GM12891 (cell line): ENCODE measurements at regions not wholly inside any gene's neighbourhood (a gene's known extent, or its start where the extent isn't known, plus 50 kb on each side); places are given as distances from the start of the nearest gene placed in this dataset.

Experiments
- PAX5 ChIP-seq: IDR thresholded peaks from 2 replicates; pipeline ENCODE4 v1.6.1; 2011; ENCODE audit warnings: low read length, moderate library complexity, mild to moderate bottlenecking; ENCODE audit not compliant: insufficient read depth, severe bottlenecking
- POLR2A ChIP-seq: IDR thresholded peaks from 2 replicates; pipeline ENCODE4 v1.6.1; 2011; ENCODE audit warnings: low read depth, low read length, control low read depth
- POLR2AphosphoS5 ChIP-seq: IDR thresholded peaks from 2 replicates; pipeline ENCODE4 v1.6.1; 2011; ENCODE audit warnings: low read depth, low read length, control low read depth
- POU2F2 ChIP-seq: IDR thresholded peaks from 2 replicates; pipeline ENCODE4 v1.6.1; 2011; ENCODE audit warnings: low read depth, mild to moderate bottlenecking, control low read depth, low read length, moderate library complexity
- SPI1 ChIP-seq: IDR thresholded peaks from 2 replicates; pipeline ENCODE4 v1.6.1; 2011; ENCODE audit warnings: low read depth, low read length, control low read depth
- TAF1 ChIP-seq: IDR thresholded peaks from 2 replicates; pipeline ENCODE4 v1.6.1; 2011; ENCODE audit warnings: low read depth, low read length, control low read depth

GRCh38 chr7:155204744-155205367, 92.8 kb upstream of the INSIG1 start:
- TF ChIP-seq POLR2A: no peak
- no peak for TF ChIP-seq TAF1
- no peak for TF ChIP-seq POLR2AphosphoS5
- TF ChIP-seq SPI1: no peak
- TF ChIP-seq PAX5: no peak
- no peak for TF ChIP-seq POU2F2
